ENCODE measurements at regions not wholly inside any gene's neighbourhood (a gene's known extent, or its start where the extent isn't known, plus 50 kb on each side); places are given as distances from the start of the nearest gene placed in this dataset.
A peak's percentile ranks its signal among the peaks of the same experiment; 100 is the strongest.

DNA sequence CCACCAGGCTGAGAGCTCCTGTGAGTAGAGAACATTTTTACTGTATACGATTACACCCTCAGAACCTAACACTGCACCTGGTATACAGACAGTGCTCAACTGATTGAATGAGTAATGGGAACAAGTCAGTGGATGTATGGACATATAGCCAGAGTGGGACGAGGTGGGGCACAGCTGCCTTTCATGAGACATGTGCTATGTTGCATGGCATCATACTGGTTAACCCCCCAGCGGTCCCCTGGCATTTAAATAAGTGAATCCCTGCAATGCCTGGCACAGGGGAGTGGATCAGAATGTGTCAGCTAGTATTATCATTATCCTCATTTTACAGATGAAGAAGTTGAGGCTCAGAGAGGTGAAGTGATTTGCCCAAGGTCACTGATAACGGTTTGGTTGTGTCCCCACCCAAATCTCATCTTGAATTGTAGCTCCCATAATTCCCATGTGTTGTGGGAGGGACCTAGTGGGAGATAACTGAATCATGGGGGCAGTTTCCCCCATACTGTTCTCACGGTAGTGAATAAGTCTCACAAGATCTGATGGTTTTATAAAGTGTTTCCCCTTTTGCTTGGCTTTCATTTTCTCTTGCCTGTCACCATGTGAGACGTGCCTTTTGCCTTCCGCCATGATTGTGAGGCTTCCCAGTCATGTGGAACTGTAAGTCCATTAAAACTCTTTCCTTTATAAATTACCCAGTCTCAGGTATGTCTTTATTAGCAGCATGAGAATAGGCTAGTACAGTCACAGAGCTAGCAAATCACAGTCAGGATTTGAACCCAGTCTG, 56.0 kb upstream of the ATP2B2 start:
- H3K4me3 ChIP-seq, result no peak overlapping the region
- H3K27ac ChIP-seq, result no peak overlapping the region
- TF ChIP-seq, protein P1, sequence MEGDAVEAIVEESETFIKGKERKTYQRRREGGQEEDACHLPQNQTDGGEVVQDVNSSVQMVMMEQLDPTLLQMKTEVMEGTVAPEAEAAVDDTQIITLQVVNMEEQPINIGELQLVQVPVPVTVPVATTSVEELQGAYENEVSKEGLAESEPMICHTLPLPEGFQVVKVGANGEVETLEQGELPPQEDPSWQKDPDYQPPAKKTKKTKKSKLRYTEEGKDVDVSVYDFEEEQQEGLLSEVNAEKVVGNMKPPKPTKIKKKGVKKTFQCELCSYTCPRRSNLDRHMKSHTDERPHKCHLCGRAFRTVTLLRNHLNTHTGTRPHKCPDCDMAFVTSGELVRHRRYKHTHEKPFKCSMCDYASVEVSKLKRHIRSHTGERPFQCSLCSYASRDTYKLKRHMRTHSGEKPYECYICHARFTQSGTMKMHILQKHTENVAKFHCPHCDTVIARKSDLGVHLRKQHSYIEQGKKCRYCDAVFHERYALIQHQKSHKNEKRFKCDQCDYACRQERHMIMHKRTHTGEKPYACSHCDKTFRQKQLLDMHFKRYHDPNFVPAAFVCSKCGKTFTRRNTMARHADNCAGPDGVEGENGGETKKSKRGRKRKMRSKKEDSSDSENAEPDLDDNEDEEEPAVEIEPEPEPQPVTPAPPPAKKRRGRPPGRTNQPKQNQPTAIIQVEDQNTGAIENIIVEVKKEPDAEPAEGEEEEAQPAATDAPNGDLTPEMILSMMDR (IDR thresholded peaks at IDR 0.05), result no peak
- DNase-seq (ENCODE audit: low spot score), result peak; percentile 9

DNA sequence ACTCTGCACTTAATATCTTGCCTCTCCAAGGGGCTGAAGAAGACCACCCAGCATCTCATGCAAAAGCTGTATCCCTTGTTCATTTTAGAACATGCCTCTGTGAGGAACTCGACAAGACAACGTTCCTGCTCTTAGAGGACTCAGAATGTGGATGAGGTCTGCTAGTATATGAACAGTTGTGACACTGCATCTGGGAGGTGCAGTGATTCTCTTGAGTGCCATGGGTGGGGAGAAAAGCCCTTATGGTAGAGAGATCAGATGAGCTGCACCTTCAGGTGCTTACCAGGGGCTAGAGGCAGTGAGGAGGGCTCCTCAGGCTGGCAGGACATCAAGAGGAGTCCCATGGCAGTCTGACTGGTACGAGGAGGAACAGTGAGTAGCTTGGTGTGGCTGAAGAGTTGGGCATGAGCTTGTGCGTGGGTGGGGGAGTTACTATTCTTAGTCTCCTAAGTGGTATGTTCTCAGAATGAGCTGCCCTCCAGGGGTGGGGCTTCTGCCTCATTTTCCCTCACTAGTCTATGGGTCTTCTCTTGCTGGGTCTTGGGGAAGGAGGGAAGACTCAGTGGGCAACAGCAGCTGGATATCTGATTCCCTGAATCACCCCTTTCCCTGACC, 56.7 kb upstream of the ATP2B2 start:
- peak; percentile 19 for DNase-seq (ENCODE audit: low spot score)
- TF ChIP-seq, protein P1 (IDR thresholded peaks at IDR 0.05), result no peak
- H3K4me3 ChIP-seq, result no peak overlapping the region
- no peak overlapping the region for H3K27ac ChIP-seq

DNA sequence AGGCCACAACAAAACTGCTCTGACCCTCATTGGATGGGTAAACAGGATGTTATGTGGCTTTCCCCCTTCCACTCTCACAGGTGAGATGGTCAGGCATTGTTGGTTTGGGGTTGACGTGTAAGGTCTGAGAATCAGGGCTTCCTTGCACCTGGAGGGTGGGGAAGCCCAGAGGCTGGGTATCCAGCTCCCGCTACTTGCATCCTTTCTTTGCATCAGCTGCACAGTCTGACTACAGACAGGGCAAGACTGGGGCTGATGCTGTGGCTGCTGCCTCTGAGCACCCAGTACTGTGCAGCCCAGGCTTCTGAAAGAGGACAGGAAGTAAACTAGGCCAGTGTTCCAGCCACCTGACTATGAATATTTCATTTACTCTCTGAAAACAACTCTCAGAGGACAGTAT, 58.0 kb upstream of the ATP2B2 start:
- TF ChIP-seq, protein P1 (IDR thresholded peaks at IDR 0.05), result no peak
- no peak for DNase-seq (ENCODE audit: low spot score)
- no peak overlapping the region for H3K4me3 ChIP-seq

DNA sequence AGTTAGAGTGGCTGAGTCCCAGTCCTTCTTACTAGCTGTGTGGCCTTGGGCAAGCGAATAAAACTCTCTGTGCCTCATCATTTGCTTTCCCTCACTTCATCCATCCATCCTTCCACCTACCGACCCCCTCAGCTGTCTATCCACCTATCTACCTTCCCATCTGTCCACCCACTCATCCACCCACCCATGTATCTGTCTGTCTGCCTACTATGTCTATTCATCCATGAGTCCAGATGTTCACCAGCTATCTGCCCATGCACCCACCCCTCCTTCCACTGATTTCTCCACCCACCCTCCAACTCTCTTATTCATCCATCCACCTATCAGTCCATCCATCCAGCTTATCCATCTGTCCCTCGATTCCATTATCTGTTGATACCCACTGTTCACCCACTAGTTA, 60.4 kb upstream of the ATP2B2 start:
- Histone ChIP-seq H3K4me3 (no peak overlapping the region), H3K27ac (no peak overlapping the region)
- DNase-seq (ENCODE audit: low spot score), result no peak
- TF ChIP-seq, protein P1 (IDR thresholded peaks at IDR 0.05), result no peak

More for the DNA sequence above, 58.0 kb upstream of the ATP2B2 start:
- H3K27ac ChIP-seq, result no peak overlapping the region

DNA sequence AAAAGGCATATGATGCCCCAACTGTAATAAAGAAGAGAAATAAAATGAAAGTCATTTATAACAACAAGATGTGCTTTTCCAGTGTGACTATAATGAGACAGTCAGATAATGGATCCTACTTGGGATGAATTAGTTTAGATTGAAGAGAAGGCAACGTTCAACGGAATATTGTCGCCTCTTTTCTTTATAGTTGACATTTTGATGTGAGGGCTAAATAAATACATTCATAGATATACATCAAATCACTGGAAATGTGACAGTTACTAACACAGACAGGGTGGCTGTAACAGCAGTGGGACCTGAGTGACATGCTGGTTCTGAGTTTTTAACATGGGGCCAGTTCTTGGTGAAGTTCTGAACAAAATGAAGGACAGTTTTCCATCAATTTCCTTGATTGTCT, 61.1 kb upstream of the ATP2B2 start:
- H3K4me3 ChIP-seq, result no peak overlapping the region
- TF ChIP-seq, protein P1 (IDR thresholded peaks at IDR 0.05), result no peak
- H3K27ac ChIP-seq, result no peak overlapping the region
- no peak for DNase-seq (ENCODE audit: low spot score)

DNA sequence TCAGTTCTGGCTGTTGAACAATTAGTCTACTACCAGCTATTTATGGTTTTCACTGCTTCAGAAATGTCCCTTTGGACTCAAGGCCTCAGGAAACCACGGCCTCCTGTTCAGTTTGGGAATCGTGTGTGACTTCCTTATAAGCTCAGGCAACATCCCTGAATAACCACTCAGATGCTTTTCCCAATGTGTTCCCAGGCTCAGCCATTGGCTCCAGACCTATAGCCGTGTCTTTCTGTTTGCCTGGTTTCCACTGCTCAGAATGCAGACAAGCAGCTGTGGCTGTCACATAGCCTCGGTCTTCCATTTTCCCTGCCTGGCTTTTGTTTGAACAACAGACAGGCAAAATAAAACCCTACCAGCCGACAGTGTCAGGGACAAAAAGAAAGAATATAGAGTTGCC, 63.2 kb upstream of the ATP2B2 start:
- no peak overlapping the region for H3K27ac ChIP-seq
- DNase-seq (ENCODE audit: low spot score), result no peak
- TF ChIP-seq, protein P1 (IDR thresholded peaks at IDR 0.05), result no peak
- no peak overlapping the region for H3K4me3 ChIP-seq

Measured in coronary artery (tissue), 2 donors.